ENCODE measurements at regions not wholly inside any gene's neighbourhood (a gene's known extent, or its start where the extent isn't known, plus 50 kb on each side); places are given as distances from the start of the nearest gene placed in this dataset.

DNA sequence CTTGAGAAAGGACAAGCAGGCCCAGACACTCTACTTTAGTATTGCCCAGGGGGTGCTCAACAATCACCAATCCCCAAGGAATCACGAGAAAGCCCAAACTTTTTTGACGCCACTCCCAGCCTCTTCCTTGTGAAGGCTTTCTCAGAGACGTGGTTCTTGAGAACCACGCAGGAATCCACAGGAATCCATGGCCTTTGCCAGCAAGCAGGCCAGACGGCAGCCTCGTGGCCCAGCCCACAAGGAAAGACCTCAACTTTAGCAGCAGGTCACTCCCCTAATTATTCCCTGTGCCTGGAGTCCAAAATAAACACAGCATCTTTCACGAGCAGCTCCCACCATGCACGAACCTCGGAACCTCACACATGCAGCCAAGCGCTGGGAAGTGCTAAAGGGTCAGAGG lies 104.2 kb downstream of the WT1 start:
- TF ChIP-seq, protein P1, sequence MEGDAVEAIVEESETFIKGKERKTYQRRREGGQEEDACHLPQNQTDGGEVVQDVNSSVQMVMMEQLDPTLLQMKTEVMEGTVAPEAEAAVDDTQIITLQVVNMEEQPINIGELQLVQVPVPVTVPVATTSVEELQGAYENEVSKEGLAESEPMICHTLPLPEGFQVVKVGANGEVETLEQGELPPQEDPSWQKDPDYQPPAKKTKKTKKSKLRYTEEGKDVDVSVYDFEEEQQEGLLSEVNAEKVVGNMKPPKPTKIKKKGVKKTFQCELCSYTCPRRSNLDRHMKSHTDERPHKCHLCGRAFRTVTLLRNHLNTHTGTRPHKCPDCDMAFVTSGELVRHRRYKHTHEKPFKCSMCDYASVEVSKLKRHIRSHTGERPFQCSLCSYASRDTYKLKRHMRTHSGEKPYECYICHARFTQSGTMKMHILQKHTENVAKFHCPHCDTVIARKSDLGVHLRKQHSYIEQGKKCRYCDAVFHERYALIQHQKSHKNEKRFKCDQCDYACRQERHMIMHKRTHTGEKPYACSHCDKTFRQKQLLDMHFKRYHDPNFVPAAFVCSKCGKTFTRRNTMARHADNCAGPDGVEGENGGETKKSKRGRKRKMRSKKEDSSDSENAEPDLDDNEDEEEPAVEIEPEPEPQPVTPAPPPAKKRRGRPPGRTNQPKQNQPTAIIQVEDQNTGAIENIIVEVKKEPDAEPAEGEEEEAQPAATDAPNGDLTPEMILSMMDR (IDR thresholded peaks at IDR 0.05) = no peak
- TF ChIP-seq RXRA (IDR thresholded peaks at IDR 0.05; ENCODE audit: borderline replicate concordance, low read depth) = no peak
